ENCODE measurements at regions not wholly inside any gene's neighbourhood (a gene's known extent, or its start where the extent isn't known, plus 50 kb on each side); places are given as distances from the start of the nearest gene placed in this dataset.

- intact Hi-C loops (cut with micrococcal nuclease): no loop called here
- Mint-ChIP-seq H3K36me3 (ENCODE audit: insufficient read depth, unreplicated experiment) (no peaks in the 10 kb centered on the region), H3K9me3 (ENCODE audit: unreplicated experiment) (peaks cover 26% of the 10 kb centered on the region), H3K4me1 (ENCODE audit: insufficient read depth, unreplicated experiment) (peaks cover 6% of the 10 kb centered on the region), H3K27ac (ENCODE audit: low read depth, unreplicated experiment) (no peak overlapping the region), H3K4me3 (ENCODE audit: unreplicated experiment) (no peak overlapping the region), H3K27me3 (ENCODE audit: insufficient read depth, unreplicated experiment) (no peaks in the 10 kb centered on the region)
- no peak for DNase-seq (ENCODE audit: unreplicated experiment)
- CTCF ChIA-PET: interaction anchor here (0.7 kb wide), 1 partner anchor 96 kb away, joined by 3 read pairs; no protein-coding TSS in a partner anchor
- BruUV-seq (replicated peaks): no TSS peak
- no peak for TF ChIP-seq CTCF (IDR thresholded peaks at IDR 0.05; ENCODE audit: unreplicated experiment)
- POLR2A ChIA-PET: interaction anchor here (1.4 kb wide), 1 partner anchor 12 kb away, joined by 3 read pairs; no protein-coding TSS in a partner anchor
Observed at GRCh38 chr6:111936718-111937117, 63.5 kb upstream of the FYN start.

GRCh38 chr6:111938710-111939109 is 65.5 kb upstream of the FYN start:
- no TSS peak for BruUV-seq (replicated peaks)
- H3K9me3 Mint-ChIP-seq (ENCODE audit: unreplicated experiment): peaks cover 16% of the 10 kb centered on the region
- H3K4me1 Mint-ChIP-seq (ENCODE audit: insufficient read depth, unreplicated experiment): peaks cover 6% of the 10 kb centered on the region
- no peak overlapping the region for H3K27ac Mint-ChIP-seq (ENCODE audit: low read depth, unreplicated experiment)
- intact Hi-C loops (cut with micrococcal nuclease): no loop called here
- no peaks in the 10 kb centered on the region for H3K36me3 Mint-ChIP-seq (ENCODE audit: insufficient read depth, unreplicated experiment)
- peak; percentile 52 for DNase-seq (ENCODE audit: unreplicated experiment)
- no peak overlapping the region for H3K4me3 Mint-ChIP-seq (ENCODE audit: unreplicated experiment)
- TF ChIP-seq CTCF (IDR thresholded peaks at IDR 0.05; ENCODE audit: unreplicated experiment): no peak
- no peaks in the 10 kb centered on the region for H3K27me3 Mint-ChIP-seq (ENCODE audit: insufficient read depth, unreplicated experiment)
- ChIA-PET CTCF (interaction anchor here (0.6 to 1.8 kb wide), 2 partner anchors 11 to 28 kb away, joined by 3 to 4 read pairs; no protein-coding TSS in a partner anchor), POLR2A (interaction anchor here (1.0 kb wide), 1 partner anchor 17 kb away, joined by 3 read pairs; no protein-coding TSS in a partner anchor)

- no peaks in the 10 kb centered on the region for H3K27me3 Mint-ChIP-seq (ENCODE audit: insufficient read depth, unreplicated experiment)
Observed at GRCh38 chr6:111939902-111940301, 66.7 kb upstream of the FYN start.

GRCh38 chr6:111940801-111941200 is 67.5 kb upstream of the FYN start:
- H3K27ac Mint-ChIP-seq (ENCODE audit: low read depth, unreplicated experiment): no peak overlapping the region
- peaks cover 6% of the 10 kb centered on the region for H3K4me1 Mint-ChIP-seq (ENCODE audit: insufficient read depth, unreplicated experiment)
- no peak overlapping the region for H3K4me3 Mint-ChIP-seq (ENCODE audit: unreplicated experiment)
- no peak for TF ChIP-seq CTCF (IDR thresholded peaks at IDR 0.05; ENCODE audit: unreplicated experiment)
- peaks cover 16% of the 10 kb centered on the region for H3K9me3 Mint-ChIP-seq (ENCODE audit: unreplicated experiment)
- intact Hi-C loops (cut with micrococcal nuclease): no loop called here
- no peak for DNase-seq (ENCODE audit: unreplicated experiment)
- BruUV-seq (replicated peaks): no TSS peak
- CTCF ChIA-PET: interaction anchor here (0.6 kb wide), 1 partner anchor 247 kb away, joined by 3 read pairs; no protein-coding TSS in a partner anchor
- no peaks in the 10 kb centered on the region for H3K36me3 Mint-ChIP-seq (ENCODE audit: insufficient read depth, unreplicated experiment)
- no peaks in the 10 kb centered on the region for H3K27me3 Mint-ChIP-seq (ENCODE audit: insufficient read depth, unreplicated experiment)
- POLR2A ChIA-PET: no interaction called here

More at GRCh38 chr6:111939902-111940301, 66.7 kb upstream of the FYN start:
- Mint-ChIP-seq H3K36me3 (ENCODE audit: insufficient read depth, unreplicated experiment) (no peaks in the 10 kb centered on the region), H3K4me3 (ENCODE audit: unreplicated experiment) (no peak overlapping the region), H3K27ac (ENCODE audit: low read depth, unreplicated experiment) (no peak overlapping the region), H3K9me3 (ENCODE audit: unreplicated experiment) (peaks cover 16% of the 10 kb centered on the region), H3K4me1 (ENCODE audit: insufficient read depth, unreplicated experiment) (peaks cover 6% of the 10 kb centered on the region)
- no peak for TF ChIP-seq CTCF (IDR thresholded peaks at IDR 0.05; ENCODE audit: unreplicated experiment)
- intact Hi-C loops (cut with micrococcal nuclease): no loop called here
- POLR2A ChIA-PET: no interaction called here
- no TSS peak for BruUV-seq (replicated peaks)
- no peak for DNase-seq (ENCODE audit: unreplicated experiment)
- CTCF ChIA-PET: interaction anchor here (0.8 kb wide), 1 partner anchor 67 kb away, joined by 3 read pairs; the partner anchor contains the start of gene FYN

Measured in MCF 10A (cell line).